HL-60 (cell line): ENCODE measurements at regions not wholly inside any gene's neighbourhood (a gene's known extent, or its start where the extent isn't known, plus 50 kb on each side); places are given as distances from the start of the nearest gene placed in this dataset.

Source experiments
- GABPA ChIP-seq: IDR thresholded peaks from 2 replicates; pipeline ENCODE4 v1.6.1; 2012; ENCODE audit warnings: low read depth
- POLR2AphosphoS5 ChIP-seq: IDR thresholded peaks from 2 replicates; pipeline ENCODE4 v1.6.1; 2012; ENCODE audit warnings: low read depth
- REST ChIP-seq: IDR thresholded peaks from 2 replicates; pipeline ENCODE4 v1.6.1; 2012; ENCODE audit warnings: low read depth; ENCODE audit not compliant: insufficient replicate concordance
- SPI1 ChIP-seq: IDR thresholded peaks from 2 replicates; pipeline ENCODE4 v1.6.1; 2012; ENCODE audit warnings: low read depth, mild to moderate bottlenecking, borderline replicate concordance
- TF ChIP-seq, protein P1 (sequence below): IDR thresholded peaks from one replicate; pipeline ENCODE4 v1.5.1; 2011; ENCODE audit warnings: low read length, control low read depth, inconsistent platforms; ENCODE audit not compliant: insufficient read depth

DNA sequence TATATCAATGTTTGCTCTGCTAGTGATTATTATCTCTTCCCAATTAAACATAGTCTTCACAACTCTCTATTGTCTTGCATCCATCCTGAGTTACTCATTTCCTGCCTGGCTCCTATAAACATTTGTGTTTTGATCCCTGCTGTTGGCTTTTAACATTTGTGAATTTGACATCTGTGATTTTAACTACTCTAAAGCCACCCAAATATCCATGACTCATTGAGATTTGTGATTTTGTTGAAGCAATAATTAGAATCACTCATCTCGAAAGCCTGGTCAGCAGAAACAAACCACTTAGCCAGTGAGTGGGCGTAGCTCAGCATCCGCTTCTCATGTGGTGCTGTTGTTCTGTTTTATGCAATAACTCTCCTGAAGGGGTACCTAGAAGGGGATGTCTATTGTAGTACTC is 174.3 kb upstream of the ZBTB20 start:
- TF ChIP-seq REST (no peak), POLR2AphosphoS5 (no peak), GABPA (no peak), SPI1 (no peak)
- TF ChIP-seq, protein P1, sequence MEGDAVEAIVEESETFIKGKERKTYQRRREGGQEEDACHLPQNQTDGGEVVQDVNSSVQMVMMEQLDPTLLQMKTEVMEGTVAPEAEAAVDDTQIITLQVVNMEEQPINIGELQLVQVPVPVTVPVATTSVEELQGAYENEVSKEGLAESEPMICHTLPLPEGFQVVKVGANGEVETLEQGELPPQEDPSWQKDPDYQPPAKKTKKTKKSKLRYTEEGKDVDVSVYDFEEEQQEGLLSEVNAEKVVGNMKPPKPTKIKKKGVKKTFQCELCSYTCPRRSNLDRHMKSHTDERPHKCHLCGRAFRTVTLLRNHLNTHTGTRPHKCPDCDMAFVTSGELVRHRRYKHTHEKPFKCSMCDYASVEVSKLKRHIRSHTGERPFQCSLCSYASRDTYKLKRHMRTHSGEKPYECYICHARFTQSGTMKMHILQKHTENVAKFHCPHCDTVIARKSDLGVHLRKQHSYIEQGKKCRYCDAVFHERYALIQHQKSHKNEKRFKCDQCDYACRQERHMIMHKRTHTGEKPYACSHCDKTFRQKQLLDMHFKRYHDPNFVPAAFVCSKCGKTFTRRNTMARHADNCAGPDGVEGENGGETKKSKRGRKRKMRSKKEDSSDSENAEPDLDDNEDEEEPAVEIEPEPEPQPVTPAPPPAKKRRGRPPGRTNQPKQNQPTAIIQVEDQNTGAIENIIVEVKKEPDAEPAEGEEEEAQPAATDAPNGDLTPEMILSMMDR = no peak
